SK-N-SH (cell line): ENCODE measurements at regions not wholly inside any gene's neighbourhood (a gene's known extent, or its start where the extent isn't known, plus 50 kb on each side); places are given as distances from the start of the nearest gene placed in this dataset.

Experiments used
- CHD2 ChIP-seq: fragments of 150-350 bp; IDR thresholded peaks from 2 replicates; pipeline ENCODE4 v1.6.1; 2018; ENCODE audit warnings: low read length; ENCODE audit not compliant: partially characterized antibody
- CTCF ChIP-seq: fragments of 200-600 bp; sonication (generic); IDR thresholded peaks from 2 replicates; pipeline ENCODE4 v1.6.1; 2017; ENCODE audit warnings: antibody characterized with exemption, mild to moderate bottlenecking, moderate library complexity
- EZH2phosphoT487 ChIP-seq: fragments of 200-600 bp; sonication (generic); IDR thresholded peaks from 2 replicates; pipeline ENCODE4 v1.6.1; 2017; ENCODE audit warnings: low read depth, mixed run types, mild to moderate bottlenecking, antibody characterized with exemption, moderate library complexity, borderline replicate concordance
- FOXM1 ChIP-seq: IDR thresholded peaks from 2 replicates; pipeline ENCODE4 v1.4.0; 2012; ENCODE audit warnings: low read depth, mild to moderate bottlenecking
- PBX3 ChIP-seq: IDR thresholded peaks from 2 replicates; pipeline ENCODE4; 2012
- POLR2AphosphoS5 ChIP-seq: IDR thresholded peaks from 2 replicates; pipeline ENCODE4 v1.6.1; 2012; ENCODE audit warnings: low read depth, low read length
- SMC3 ChIP-seq: IDR thresholded peaks from 2 replicates; pipeline ENCODE4 v1.6.1; 2012; ENCODE audit warnings: low read depth, low read length, improper control_type of control experiment
- USF2 ChIP-seq: fragments of 150-350 bp; IDR thresholded peaks from 2 replicates; pipeline ENCODE4 v1.6.1; 2017; ENCODE audit warnings: antibody characterized with exemption, low read length, low read depth, borderline replicate concordance

- TF ChIP-seq EZH2phosphoT487 (no peak), CTCF (no peak), POLR2AphosphoS5 (no peak), USF2 (no peak), CHD2 (no peak), FOXM1 (no peak), SMC3 (no peak), PBX3 (no peak)
Measured at GRCh38 chr1:73343947-73344346, 854.0 kb downstream of the LRRIQ3 start.
